ENCODE measurements at regions not wholly inside any gene's neighbourhood (a gene's known extent, or its start where the extent isn't known, plus 50 kb on each side); places are given as distances from the start of the nearest gene placed in this dataset.
"Not testable (repeated sequence)": the region's sequence is repeated elsewhere in the genome, so short reads cannot be mapped to it uniquely, and the experiment has no call there.

- DNase-seq: no peak
- intact Hi-C loops (cut with DNase I): no loop called here
These were observed 120.6 kb upstream of the MYCN start for GRCh38 chr2:15819562-15820256.

GRCh38 chr2:15820257-15820566, 120.1 kb upstream of the MYCN start:
- DNase-seq: no peak
- intact Hi-C loops (cut with DNase I): no loop called here

- intact Hi-C loops (cut with DNase I): no loop called here
- no peak for DNase-seq
These were observed 119.4 kb upstream of the MYCN start for GRCh38 chr2:15820927-15821326.

- DNase-seq: no peak
- intact Hi-C loops (cut with DNase I): no loop called here
These were observed 118.0 kb upstream of the MYCN start for GRCh38 chr2:15822151-15823044.

GRCh38 chr2:15823459-15824396, 116.6 kb upstream of the MYCN start:
- intact Hi-C loops (cut with DNase I): no loop called here
- no peak for DNase-seq

GRCh38 chr2:15824467-15824866, 115.9 kb upstream of the MYCN start:
- DNase-seq; intact Hi-C loops (cut with DNase I): not testable (repeated sequence)

GRCh38 chr2:15825276-15825980, 114.9 kb upstream of the MYCN start:
- intact Hi-C loops (cut with DNase I): no loop called here
- DNase-seq: no peak

GRCh38 chr2:15826273-15826717, 114.1 kb upstream of the MYCN start:
- DNase-seq: no peak
- intact Hi-C loops (cut with DNase I): no loop called here

GRCh38 chr2:15827001-15827400, 113.3 kb upstream of the MYCN start:
- DNase-seq: no peak
- intact Hi-C loops (cut with DNase I): no loop called here

- intact Hi-C loops (cut with DNase I): no loop called here
- no peak for DNase-seq
These were observed 111.8 kb upstream of the MYCN start for GRCh38 chr2:15828576-15828975.

GRCh38 chr2:15829091-15829801, 111.1 kb upstream of the MYCN start:
- DNase-seq: no peak
- intact Hi-C loops (cut with DNase I): no loop called here

- intact Hi-C loops (cut with DNase I): no loop called here
- no peak for DNase-seq
These were observed 110.4 kb upstream of the MYCN start for GRCh38 chr2:15829985-15830384.

GRCh38 chr2:15830937-15831549, 109.3 kb upstream of the MYCN start:
- intact Hi-C loops (cut with DNase I): no loop called here
- no peak for DNase-seq

GRCh38 chr2:15832030-15832709, 108.2 kb upstream of the MYCN start:
- DNase-seq: no peak
- intact Hi-C loops (cut with DNase I): no loop called here

- no peak for DNase-seq
- intact Hi-C loops (cut with DNase I): no loop called here
These were observed 107.3 kb upstream of the MYCN start for GRCh38 chr2:15832849-15833680.

- intact Hi-C loops (cut with DNase I): no loop called here
- no peak for DNase-seq
These were observed 106.6 kb upstream of the MYCN start for GRCh38 chr2:15833731-15834130.
